H1 (cell line): ENCODE measurements at regions not wholly inside any gene's neighbourhood (a gene's known extent, or its start where the extent isn't known, plus 50 kb on each side); places are given as distances from the start of the nearest gene placed in this dataset.

Source experiments
- CTCF ChIA-PET: fragments of 300-600 bp; sonication (Branson Sonifier 250); formaldehyde crosslinking; loops from one replicate; lab custom pipeline; 2021; ENCODE audit not compliant: partially characterized antibody; lab: Charles Lee
- POLR2A ChIA-PET: fragments of 300-600 bp; sonication (Branson Sonifier 250); formaldehyde crosslinking; loops from one replicate; lab custom pipeline; 2021; ENCODE audit warnings: inconsistent platforms; ENCODE audit not compliant: partially characterized antibody; lab: Charles Lee
- DNase-seq, 2 experiments: peaks; one replicate each; pipeline versions ENCODE4 v3.0.0 to v3.0.0-alpha.2; 2010 to 2022; ENCODE audit warnings: low spot score in 2 of 2, low read depth in 1 of 2, mixed read lengths in 1 of 2
- FAIRE-seq: peaks from 2 replicates; lab custom pipeline; 2011; peaks lifted over from hg19 to GRCh38; lab: Jason Lieb, UNC
- H2AFZ ChIP-seq: 2 replicates; pipeline ENCODE4 v1.8.1; 2012; ENCODE audit warnings: low read length, inconsistent platforms
- H2AK5ac ChIP-seq: 2 replicates; pipeline ENCODE4 v1.6.1; 2013; ENCODE audit warnings: low read depth, low read length
- H2BK120ac ChIP-seq: replicated peaks from 2 replicates; pipeline ENCODE3; 2013; ENCODE audit warnings: low read depth, low read length, inconsistent platforms
- H2BK12ac ChIP-seq: 2 replicates; pipeline ENCODE4 v1.6.1; 2013; ENCODE audit warnings: low read depth, low read length
- H2BK15ac ChIP-seq: 2 replicates; pipeline ENCODE4 v1.6.1; 2013; ENCODE audit warnings: low read length
- H2BK20ac ChIP-seq: 2 replicates; pipeline ENCODE4 v1.6.1; 2013; ENCODE audit warnings: low read length
- H2BK5ac ChIP-seq: 2 replicates; pipeline ENCODE4 v1.6.1; 2013; ENCODE audit warnings: low read depth, low read length
- H3K14ac ChIP-seq: 2 replicates; pipeline ENCODE4 v1.6.1; 2013; ENCODE audit warnings: inconsistent platforms; ENCODE audit not compliant: insufficient read length
- H3K18ac ChIP-seq: 2 replicates; pipeline ENCODE4 v1.6.1; 2013; ENCODE audit warnings: low read length; ENCODE audit errors: extremely low read depth
- H3K23ac ChIP-seq: 2 replicates; pipeline ENCODE4 v1.6.1; 2013; ENCODE audit warnings: inconsistent platforms; ENCODE audit not compliant: insufficient read length
- H3K23me2 ChIP-seq: 2 replicates; pipeline ENCODE4 v1.6.1; 2013; ENCODE audit warnings: low read depth, low read length
- H3K27ac ChIP-seq: 2 replicates; pipeline ENCODE4 v1.6.1; 2011; ENCODE audit warnings: low read depth, low read length, inconsistent platforms
- H3K27me3 ChIP-seq, 4 experiments: replicated peaks in 1 of 4; 1 replicate in 1 of 4; 2 replicates in 3 of 4; pipeline versions ENCODE4 v1.6.1 to v1.8.1; 2011 to 2013; ENCODE audit warnings: low read length in 3 of 4, mild to moderate bottlenecking in 3 of 4, inconsistent platforms in 2 of 4, mixed read lengths in 2 of 4, moderate library complexity in 1 of 4; ENCODE audit not compliant: control insufficient read depth in 3 of 4, insufficient read depth in 3 of 4; ENCODE audit errors: extremely low read depth in 1 of 4
- H3K36me3 ChIP-seq, 4 experiments: 2 replicates each; pipeline versions ENCODE4 v1.6.1 to v1.8.1; 2011 to 2013; ENCODE audit warnings: mild to moderate bottlenecking in 4 of 4, low read length in 3 of 4, moderate library complexity in 2 of 4, control low read depth in 1 of 4, inconsistent platforms in 1 of 4; ENCODE audit not compliant: insufficient read depth in 4 of 4, control insufficient read depth in 2 of 4
- H3K4ac ChIP-seq: replicated peaks from 2 replicates; pipeline ENCODE3; 2013; ENCODE audit warnings: low read length, low read depth, mixed read lengths, inconsistent platforms; ENCODE audit not compliant: insufficient read length
- H3K4me1 ChIP-seq, 4 experiments: replicated peaks in 1 of 4; 1 replicate in 1 of 4; 2 replicates in 3 of 4; pipeline versions ENCODE4 v1.6.1 to v1.8.1; 2011 to 2013; ENCODE audit warnings: low read length in 3 of 4, inconsistent platforms in 2 of 4, mixed read lengths in 1 of 4; ENCODE audit not compliant: insufficient read depth in 4 of 4, control insufficient read depth in 3 of 4
- H3K4me2 ChIP-seq, 2 experiments: 2 replicates each; pipeline versions ENCODE4 v1.6.1 to v1.8.1; 2011 to 2013; ENCODE audit warnings: low read depth in 2 of 2, low read length in 2 of 2, control low read depth in 1 of 2, inconsistent platforms in 1 of 2, mild to moderate bottlenecking in 1 of 2; ENCODE audit not compliant: insufficient read depth in 1 of 2
- H3K4me3 ChIP-seq, 4 experiments: fragments of 200-600, 300-600 bp in 1 of 4; sonication (generic), shearing (Covaris generic), sonication (Bioruptor Twin) in 1 of 4; 2 replicates each; pipeline versions ENCODE4 v1.5.1 to v1.8.1; 2011 to 2016; ENCODE audit warnings: low read length in 4 of 4, low read depth in 3 of 4, control low read depth in 2 of 4, inconsistent platforms in 2 of 4, mild to moderate bottlenecking in 2 of 4, mixed read lengths in 1 of 4, moderate library complexity in 1 of 4; ENCODE audit not compliant: insufficient read depth in 2 of 4; ENCODE audit errors: extremely low read depth in 1 of 4
- H3K56ac ChIP-seq: replicated peaks from 2 replicates; pipeline ENCODE3; 2013; ENCODE audit warnings: low read depth, mild to moderate bottlenecking, mixed read lengths, low read length, inconsistent platforms; ENCODE audit not compliant: insufficient read length
- H3K79me1 ChIP-seq: 2 replicates; pipeline ENCODE4 v1.6.1; 2013; ENCODE audit warnings: low read depth, low read length, control low read depth
- H3K79me2 ChIP-seq, 2 experiments: 2 replicates each; pipeline versions ENCODE4 v1.6.1 to v1.8.1; 2012 to 2013; ENCODE audit warnings: low read length in 2 of 2, mild to moderate bottlenecking in 2 of 2, inconsistent platforms in 1 of 2; ENCODE audit not compliant: insufficient read depth in 2 of 2, control insufficient read depth in 1 of 2
- H3K9ac ChIP-seq, 4 experiments: replicated peaks in 1 of 4; 1 replicate in 1 of 4; 2 replicates in 3 of 4; pipeline versions ENCODE4 v1.6.1 to v1.8.1; 2011 to 2013; ENCODE audit warnings: low read depth in 3 of 4, low read length in 3 of 4, control low read depth in 2 of 4, mild to moderate bottlenecking in 2 of 4, moderate library complexity in 2 of 4, inconsistent platforms in 1 of 4; ENCODE audit errors: extremely low read depth in 1 of 4
- H3K9me3 ChIP-seq, 2 experiments: 2 replicates each; pipeline versions ENCODE4 v1.6.1 to v1.8.1; 2012 to 2013; ENCODE audit warnings: mild to moderate bottlenecking in 2 of 2, moderate library complexity in 2 of 2, control low read depth in 1 of 2, inconsistent platforms in 1 of 2, low read depth in 1 of 2, low read length in 1 of 2, mixed read lengths in 1 of 2; ENCODE audit not compliant: insufficient read depth in 2 of 2
- H4K20me1 ChIP-seq, 2 experiments: replicated peaks in 1 of 2; 2 replicates each; pipeline versions ENCODE3 to v1.8.1; 2011 to 2013; ENCODE audit warnings: inconsistent platforms in 2 of 2, low read length in 2 of 2, mild to moderate bottlenecking in 1 of 2; ENCODE audit not compliant: insufficient read depth in 2 of 2, control insufficient read depth in 1 of 2
- H4K5ac ChIP-seq: 2 replicates; pipeline ENCODE4 v1.6.1; 2013; ENCODE audit warnings: low read length, low read depth, mixed read lengths, inconsistent platforms; ENCODE audit not compliant: insufficient read length
- H4K8ac ChIP-seq: 2 replicates; pipeline ENCODE4 v1.8.0; 2013; ENCODE audit warnings: mild to moderate bottlenecking, moderate library complexity, low read length, inconsistent platforms; ENCODE audit not compliant: insufficient read depth; ENCODE audit errors: extremely low read depth
- H4K91ac ChIP-seq: replicated peaks from 2 replicates; pipeline ENCODE3; 2013; ENCODE audit warnings: low read length, mixed read lengths, inconsistent platforms; ENCODE audit not compliant: insufficient read length
- CREB1 ChIP-seq: IDR thresholded peaks from 2 replicates; pipeline ENCODE4 v1.6.1; 2012; ENCODE audit warnings: inconsistent platforms
- KDM5A ChIP-seq: fragments of 200-600 bp; IDR thresholded peaks from 2 replicates; pipeline ENCODE4 v1.7.1; 2012; ENCODE audit warnings: mild to moderate bottlenecking, low read length, inconsistent platforms, mixed read lengths
- PHF8 ChIP-seq: fragments of 200-600 bp; sonication (generic); conservative IDR thresholded peaks from 2 replicates; pipeline ENCODE4 v1.7.1; 2012; ENCODE audit warnings: low read depth, mild to moderate bottlenecking, inconsistent platforms, low read length, moderate library complexity
- POU5F1 ChIP-seq: IDR thresholded peaks from 2 replicates; pipeline ENCODE4 v1.6.1; 2011; ENCODE audit warnings: low read depth, mild to moderate bottlenecking, low read length, moderate library complexity
- RFX5 ChIP-seq: IDR thresholded peaks from 2 replicates; pipeline ENCODE4 v1.6.1; 2011; ENCODE audit warnings: low read depth, low read length, improper control_type of control experiment, borderline replicate concordance
- SP4 ChIP-seq: IDR thresholded peaks from 2 replicates; pipeline ENCODE4 v1.6.1; 2012; ENCODE audit warnings: low read length, inconsistent platforms
- SUZ12 ChIP-seq: fragments of 200-600 bp; sonication (generic); IDR thresholded peaks from 2 replicates; pipeline ENCODE4 v1.6.1; 2012; ENCODE audit warnings: mild to moderate bottlenecking, inconsistent platforms, low read length, moderate library complexity, mixed read lengths
- TAF7 ChIP-seq: optimal IDR thresholded peaks from 2 replicates; pipeline ENCODE3; 2011; ENCODE audit warnings: low read depth, mild to moderate bottlenecking, inconsistent platforms, low read length, moderate library complexity, borderline replicate concordance
- TBP ChIP-seq: IDR thresholded peaks from 2 replicates; pipeline ENCODE4 v1.6.1; 2011; ENCODE audit warnings: low read depth, low read length, improper control_type of control experiment
- TCF12 ChIP-seq: IDR thresholded peaks from 2 replicates; pipeline ENCODE4 v1.6.1; 2011; ENCODE audit warnings: low read depth, mild to moderate bottlenecking, low read length
- WGBS, 2 experiments: shearing (Covaris generic) in 1 of 2; methylation state at CpG; one replicate each; pipeline versions ENCODE4 v1.1.6 to v1.1.7; 2013 to 2015; ENCODE audit warnings: low lambda C conversion rate in 2 of 2, mixed read lengths in 2 of 2, inconsistent platforms in 1 of 2, low coverage in 1 of 2, missing lambda C conversion rate in 1 of 2; ENCODE audit not compliant: insufficient replicate concordance in 2 of 2, insufficient coverage in 1 of 2, insufficient read length in 1 of 2; ENCODE audit errors: extremely low coverage in 1 of 2, missing lambda C conversion rate in 1 of 2; 5-methylcytosine and 5-hydroxymethylcytosine counted together

DNA sequence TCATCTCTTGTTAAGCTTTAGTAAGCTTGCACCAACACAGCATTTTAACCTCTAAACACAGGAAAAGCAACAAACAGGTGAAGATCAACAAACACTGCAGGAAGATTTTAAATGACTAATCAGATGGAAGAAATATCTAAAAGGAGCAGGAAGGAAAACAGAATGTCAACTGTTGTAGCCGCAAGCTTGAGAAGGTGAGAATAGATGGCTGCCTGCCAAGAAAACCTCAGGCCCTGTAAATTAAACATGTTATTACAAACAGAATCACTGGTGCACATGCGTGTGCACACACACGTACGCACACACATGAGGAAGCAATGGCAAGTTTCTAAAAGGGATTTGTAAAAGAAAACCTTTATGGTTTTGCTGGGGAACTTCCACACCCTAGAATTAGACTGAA is 257.8 kb upstream of the GALNT5 start:
- Histone ChIP-seq H3K4ac (no peak overlapping the region), H4K8ac (no peak overlapping the region), H2AK5ac (no peak overlapping the region), H2BK5ac (no peak overlapping the region), H3K18ac (no peak overlapping the region), H4K91ac (no peak overlapping the region), H3K23ac (no peak overlapping the region), H3K79me2 (no peaks in the 10 kb centered on the region), H3K27me3 (no peaks in the 10 kb centered on the region), H3K4me3 (no peak overlapping the region), H3K79me1 (no peaks in the 10 kb centered on the region), H3K14ac (no peak overlapping the region), H4K20me1 (no peaks in the 10 kb centered on the region), H3K4me1 (no peaks in the 10 kb centered on the region), H4K5ac (no peak overlapping the region), H2BK20ac (no peak overlapping the region), H3K9me3 (no peaks in the 10 kb centered on the region), H3K36me3 (no peaks in the 10 kb centered on the region), H3K27ac (no peak overlapping the region), H3K23me2 (no peaks in the 10 kb centered on the region; the same call in 1 of the 2 replicates), H2BK120ac (no peak overlapping the region), H3K56ac (no peak overlapping the region), H2AFZ (no peak overlapping the region), H3K9ac (no peak overlapping the region), H2BK12ac (no peak overlapping the region), H3K4me2 (no peak overlapping the region), H2BK15ac (no peak overlapping the region)
- CTCF ChIA-PET: interaction anchor here (0.8 kb wide), 1 partner anchor 13 kb away, joined by 3 read pairs; no protein-coding TSS in a partner anchor
- no peak for TF ChIP-seq SP4
- TF ChIP-seq RFX5: no peak
- no peak for TF ChIP-seq TBP
- TF ChIP-seq TAF7: no peak
- no peak for TF ChIP-seq KDM5A
- TF ChIP-seq TCF12: no peak
- no peak for TF ChIP-seq SUZ12
- TF ChIP-seq CREB1: no peak
- no peak for TF ChIP-seq POU5F1
- no peak for TF ChIP-seq PHF8
- 94% methylated on average over 4 of the region's 4 CpGs; no CpG with 5 or more reads in 1 of the 2 experiments for WGBS, 2 experiments
- no peak for DNase-seq
- FAIRE-seq: no peak
- POLR2A ChIA-PET: no interaction called here
